A549 (cell line): ENCODE measurements at regions not wholly inside any gene's neighbourhood (a gene's known extent, or its start where the extent isn't known, plus 50 kb on each side); places are given as distances from the start of the nearest gene placed in this dataset.

Source experiments
- ATAC-seq, 2 experiments: fragments of 200-7000 bp in 1 of 2; fragments of >200 bp in 1 of 2; cut with Nextera tagmentation in 1 of 2; cut with Tn5 transposase in 1 of 2; 3 replicates each; pipeline versions ENCODE4 v1.8.0 to v1.9.1; 2018 to 2020; ENCODE audit warnings: mild to moderate bottlenecking in 1 of 2, moderate library complexity in 1 of 2
- CTCF ChIA-PET: fragments of 300-600 bp; sonication (Branson Sonifier 250); formaldehyde crosslinking; extraction: SDS; loops from one replicate; lab custom pipeline; 2021; ENCODE audit warnings: antibody characterized with exemption, inconsistent platforms; lab: Yijun Ruan, JAX
- POLR2A ChIA-PET: fragments of 350-600 bp; formaldehyde crosslinking; extraction: SDS; loops from one replicate; lab custom pipeline; 2021; ENCODE audit warnings: antibody characterized with exemption, inconsistent platforms; lab: Yijun Ruan, JAX
- DNase-seq, 2 experiments: peaks; one replicate each; pipeline versions ENCODE4 v3.0.0 to v3.0.0-alpha.2; 2011 to 2016; ENCODE audit warnings: low read depth in 1 of 2, low spot score in 1 of 2
- FAIRE-seq: peaks from 2 replicates; lab custom pipeline; 2011; peaks lifted over from hg19 to GRCh38; lab: Jason Lieb, UNC
- H3K27ac ChIP-seq, 2 experiments: fragments of >200 bp; sonication (Bioruptor Twin); formaldehyde crosslinking; 3 replicates each; pipeline ENCODE4 v1.5.1; 2016 to 2017
- H3K4me1 ChIP-seq: fragments of >200 bp; sonication (Bioruptor Twin); formaldehyde crosslinking; 3 replicates; pipeline ENCODE4 v1.6.1; 2016
- H3K4me2 ChIP-seq: fragments of >200 bp; sonication (Bioruptor Twin); formaldehyde crosslinking; 3 replicates; pipeline ENCODE4 v1.6.1; 2016
- H3K4me3 ChIP-seq: fragments of >200 bp; sonication (Bioruptor Twin); formaldehyde crosslinking; 3 replicates; pipeline ENCODE4 v1.5.1; 2016
- H3K9me3 ChIP-seq: fragments of >200 bp; sonication (Bioruptor Twin); formaldehyde crosslinking; 3 replicates; pipeline ENCODE4 v1.6.1; 2016
- ATOH8 ChIP-seq: fragments of 250-450 bp; sonication (Bioruptor Pico); IDR thresholded peaks from 2 replicates; pipeline ENCODE4 v1.5.0; 2020; ENCODE audit warnings: low read depth, mild to moderate bottlenecking, moderate library complexity
- BCL3 ChIP-seq: fragments of >200 bp; sonication (Bioruptor Twin); formaldehyde crosslinking; IDR thresholded peaks from 3 replicates; pipeline ENCODE4 v1.6.1; 2016
- CBX8 ChIP-seq: fragments of 200-600 bp; sonication (generic); IDR thresholded peaks from 2 replicates; pipeline ENCODE4 v1.6.1; 2016
- EHF ChIP-seq: fragments of 250-450 bp; sonication (Bioruptor Pico); IDR thresholded peaks from 2 replicates; pipeline ENCODE4 v1.5.0; 2020; ENCODE audit warnings: mild to moderate bottlenecking
- ESRRA ChIP-seq: fragments of 150-350 bp; IDR thresholded peaks from 2 replicates; pipeline ENCODE4 v1.6.1; 2014; ENCODE audit warnings: mild to moderate bottlenecking, low read length, borderline replicate concordance
- FOSL2 ChIP-seq, 2 experiments: fragments of 450-650 bp in 1 of 2; fragments of >200 bp in 1 of 2; sonication (Bioruptor Twin) in 1 of 2; formaldehyde crosslinking; IDR thresholded peaks; 2 replicates each; pipeline versions ENCODE4 v1.5.0 to v1.6.1; 2016 to 2020; ENCODE audit warnings: mild to moderate bottlenecking in 1 of 2, moderate library complexity in 1 of 2
- FOXS1 ChIP-seq: fragments of 250-450 bp; sonication (Bioruptor Pico); IDR thresholded peaks from 2 replicates; pipeline ENCODE4 v1.5.0; 2020; ENCODE audit warnings: mild to moderate bottlenecking, moderate library complexity
- GATA3 ChIP-seq: IDR thresholded peaks from 2 replicates; pipeline ENCODE4 v1.6.1; 2012; ENCODE audit warnings: borderline replicate concordance
- HOXA7 ChIP-seq: fragments of 250-450 bp; sonication (Bioruptor Pico); IDR thresholded peaks from 2 replicates; pipeline ENCODE4 v1.5.0; 2020; ENCODE audit warnings: mild to moderate bottlenecking, moderate library complexity
- JUNB ChIP-seq: fragments of >200 bp; sonication (Bioruptor Twin); formaldehyde crosslinking; IDR thresholded peaks from 2 replicates; pipeline ENCODE4 v1.6.1; 2016
- KDM1A ChIP-seq: fragments of 200-600 bp; sonication (generic); IDR thresholded peaks from 2 replicates; pipeline ENCODE4 v1.6.1; 2016; ENCODE audit warnings: low read depth, mild to moderate bottlenecking
- KDM5A ChIP-seq: fragments of 200-600 bp; sonication (generic); IDR thresholded peaks from 2 replicates; pipeline ENCODE4 v1.6.1; 2016; ENCODE audit warnings: antibody characterized with exemption, mild to moderate bottlenecking
- MAFK ChIP-seq: fragments of 450-650 bp; IDR thresholded peaks from 2 replicates; pipeline ENCODE4 v1.6.1; 2014; ENCODE audit not compliant: partially characterized antibody
- NFE2L2 ChIP-seq: fragments of 150-350 bp; conservative IDR thresholded peaks from 2 replicates; pipeline ENCODE4 v1.6.1; 2014; ENCODE audit warnings: low read length
- NPAS2 ChIP-seq: fragments of 250-450 bp; sonication (Bioruptor Pico); IDR thresholded peaks from 2 replicates; pipeline ENCODE4 v1.8.0; 2022; ENCODE audit warnings: mild to moderate bottlenecking, moderate library complexity, borderline replicate concordance
- PBX3 ChIP-seq: IDR thresholded peaks from 2 replicates; pipeline ENCODE4 v1.6.1; 2012
- POLR2AphosphoS2 ChIP-seq: conservative IDR thresholded peaks from 2 replicates; pipeline ENCODE4 v1.6.1; 2012; ENCODE audit warnings: low read length, improper control_type of control experiment, inconsistent platforms
- RNF2 ChIP-seq: fragments of 200-600 bp; sonication (generic); IDR thresholded peaks from 2 replicates; pipeline ENCODE4 v1.6.1; 2016; ENCODE audit warnings: low read depth, mild to moderate bottlenecking, antibody characterized with exemption, moderate library complexity, borderline replicate concordance
- SMC3 ChIP-seq: fragments of >200 bp; sonication (Bioruptor Twin); formaldehyde crosslinking; IDR thresholded peaks from 3 replicates; pipeline ENCODE4 v1.6.1; 2018; ENCODE audit warnings: inconsistent platforms
- ZFP36 ChIP-seq: fragments of 450-650 bp; IDR thresholded peaks from 2 replicates; pipeline ENCODE4 v1.6.1; 2014; ENCODE audit warnings: borderline replicate concordance; ENCODE audit not compliant: partially characterized antibody
- ZNF302 ChIP-seq: fragments of 250-450 bp; sonication (Bioruptor Pico); IDR thresholded peaks from 2 replicates; pipeline ENCODE4 v1.9.0; 2021; ENCODE audit warnings: inconsistent platforms, mild to moderate bottlenecking, moderate library complexity
- WGBS: methylation state at CpG from one replicate; pipeline ENCODE4 v1.1.6; 2017; ENCODE audit errors: missing lambda C conversion rate; 5-methylcytosine and 5-hydroxymethylcytosine counted together
- TF ChIP-seq, protein P1 (sequence below): IDR thresholded peaks from 2 replicates; pipeline ENCODE4 v1.6.1; 2012; ENCODE audit warnings: low read depth, borderline replicate concordance
- TF ChIP-seq, protein P2 (sequence below): IDR thresholded peaks from 2 replicates; pipeline ENCODE4 v1.6.1; 2012

- H3K27ac ChIP-seq = peak overlapping the region in 1 of 2 experiments; percentile 49; a peak in 3 of 6 replicates
- CTCF ChIA-PET = interaction anchor here (1.5 to 1.7 kb wide), 3 partner anchors 10 to 27 kb away, joined by 4 to 6 read pairs (median 5); no protein-coding TSS in a partner anchor
- H3K4me1 ChIP-seq = peaks cover 14% of the 10 kb centered on the region
- TF ChIP-seq, protein P1, sequence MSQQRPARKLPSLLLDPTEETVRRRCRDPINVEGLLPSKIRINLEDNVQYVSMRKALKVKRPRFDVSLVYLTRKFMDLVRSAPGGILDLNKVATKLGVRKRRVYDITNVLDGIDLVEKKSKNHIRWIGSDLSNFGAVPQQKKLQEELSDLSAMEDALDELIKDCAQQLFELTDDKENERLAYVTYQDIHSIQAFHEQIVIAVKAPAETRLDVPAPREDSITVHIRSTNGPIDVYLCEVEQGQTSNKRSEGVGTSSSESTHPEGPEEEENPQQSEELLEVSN = no peak
- TF ChIP-seq NFE2L2 (no peak), MAFK (peak; percentile 74), FOSL2 (IDR thresholded peaks at IDR 0.05) (no peak), FOSL2 (CRISPR knock-in tag; IDR thresholded peaks at IDR 0.05) (peak; percentile 40)
- DNase-seq = peak; percentile 36 to 68
- POLR2A ChIA-PET = interaction anchor here (1.3 kb wide), 1 partner anchor 11 kb away, joined by 6 read pairs; no protein-coding TSS in a partner anchor
- 92% methylated on average over 7 of the region's 7 CpGs for WGBS
- ATAC-seq = peak in 1 of 2 experiments; percentile 50; a peak in 3 of 6 replicates
- no peak overlapping the region for H3K4me3 ChIP-seq
- no peaks in the 10 kb centered on the region for H3K9me3 ChIP-seq
- no peak for FAIRE-seq
- H3K4me2 ChIP-seq = no peak overlapping the region
Measured at GRCh38 chr1:235056937-235057336, 71.7 kb downstream of the TOMM20 start.

DNA sequence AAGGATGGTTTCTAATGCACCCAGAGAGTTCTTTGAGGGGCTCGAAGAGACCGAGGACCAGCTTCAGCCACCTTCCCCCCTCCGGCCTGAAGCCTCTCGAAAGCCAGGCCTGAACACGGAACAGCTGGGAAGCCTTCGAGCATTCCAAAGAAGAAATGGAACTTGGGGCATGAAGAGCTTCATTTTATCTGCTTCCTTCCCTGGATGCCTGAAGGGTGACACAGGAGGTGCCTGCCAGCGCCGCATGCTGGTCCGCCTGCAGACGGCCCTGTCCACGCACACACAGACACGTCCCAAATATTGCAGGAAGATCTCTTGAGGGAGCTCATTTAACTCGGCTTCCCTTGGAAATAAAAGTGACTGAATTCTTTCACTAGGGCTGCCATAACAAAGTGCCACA is 73.7 kb downstream of the TOMM20 start:
- ChIA-PET POLR2A (no interaction called here), CTCF (interaction anchor here (1.8 kb wide), 1 partner anchor 10 kb away, joined by 7 read pairs; no protein-coding TSS in a partner anchor)
- H3K4me2 ChIP-seq = no peak overlapping the region
- no peak for FAIRE-seq
- 90% methylated on average over 13 of the region's 13 CpGs for WGBS
- no peaks in the 10 kb centered on the region for H3K9me3 ChIP-seq
- TF ChIP-seq KDM1A (no peak), EHF (CRISPR knock-in tag) (no peak), GATA3 (no peak), HOXA7 (no peak), JUNB (no peak), KDM5A (no peak), BCL3 (no peak), FOXS1 (no peak), CBX8 (no peak), PBX3 (no peak), ZFP36 (no peak), FOSL2 (IDR thresholded peaks at IDR 0.05) (no peak), FOSL2 (CRISPR knock-in tag; IDR thresholded peaks at IDR 0.05) (no peak), POLR2AphosphoS2 (no peak), SMC3 (no peak)
- H3K27ac ChIP-seq = peak overlapping the region in 1 of 2 experiments; percentile 44; a peak in 2 of 6 replicates
- no peaks in the 10 kb centered on the region for H3K4me1 ChIP-seq
- no peak for ATAC-seq
- no peak for DNase-seq
- no peak overlapping the region for H3K4me3 ChIP-seq

DNA sequence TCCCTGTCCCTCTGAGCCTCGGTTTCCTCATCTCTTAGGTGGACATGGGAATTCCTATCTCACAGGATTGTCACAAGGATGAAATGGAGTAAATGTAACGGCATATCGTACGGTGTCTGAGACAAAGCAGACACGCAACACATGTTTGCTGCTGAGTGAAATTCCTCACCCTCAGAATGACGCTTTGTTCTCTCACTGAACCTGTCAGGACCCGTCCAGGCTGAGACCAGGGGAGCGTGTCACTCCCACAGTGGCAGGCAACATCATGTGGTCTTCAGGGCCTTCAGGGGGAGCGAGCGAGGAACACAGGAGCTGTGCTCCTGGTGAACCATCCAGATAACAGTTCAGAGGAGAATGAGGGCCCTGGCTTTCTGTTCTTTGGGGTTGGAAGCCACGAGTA is 74.2 kb downstream of the TOMM20 start:
- no peak overlapping the region for H3K4me2 ChIP-seq
- no peak for ATAC-seq
- no peaks in the 10 kb centered on the region for H3K4me1 ChIP-seq
- ChIA-PET CTCF (interaction anchor here (0.6 to 1.8 kb wide), 2 partner anchors 9 to 567 kb away, joined by 3 to 7 read pairs; no protein-coding TSS in a partner anchor), POLR2A (no interaction called here)
- H3K27ac ChIP-seq = peak overlapping the region in 1 of 2 experiments; percentile 44; a peak in 3 of 6 replicates
- DNase-seq = no peak
- no peak overlapping the region for H3K4me3 ChIP-seq
- H3K9me3 ChIP-seq = no peaks in the 10 kb centered on the region
- TF ChIP-seq KDM1A (no peak), ZNF302 (no peak), ATOH8 (no peak), KDM5A (no peak), ESRRA (no peak), RNF2 (no peak), NPAS2 (no peak)
- TF ChIP-seq, protein P1 = no peak
- TF ChIP-seq, protein P2, sequence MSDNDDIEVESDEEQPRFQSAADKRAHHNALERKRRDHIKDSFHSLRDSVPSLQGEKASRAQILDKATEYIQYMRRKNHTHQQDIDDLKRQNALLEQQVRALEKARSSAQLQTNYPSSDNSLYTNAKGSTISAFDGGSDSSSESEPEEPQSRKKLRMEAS = no peak
- 92% methylated on average over 11 of the region's 11 CpGs for WGBS
- FAIRE-seq = no peak
